Liver (tissue), 8 donors: ENCODE measurements at regions not wholly inside any gene's neighbourhood (a gene's known extent, or its start where the extent isn't known, plus 50 kb on each side); places are given as distances from the start of the nearest gene placed in this dataset.

Experiments
- DNase-seq: peaks from one replicate; pipeline ENCODE4 v3.0.0-alpha.2; 2017; ENCODE audit warnings: low spot score
- H3K27ac ChIP-seq, 2 donors: one replicate each; pipeline ENCODE4 v1.7.0; 2013; ENCODE audit warnings: inconsistent platforms in 2 of 2, low read length in 2 of 2, control low read depth in 1 of 2, low read depth in 1 of 2, mild to moderate bottlenecking in 1 of 2
- H3K27me3 ChIP-seq, 4 donors: one replicate each; pipeline versions ENCODE4 v1.6.1 to v1.7.0; 2013; ENCODE audit warnings: low read length in 3 of 4, inconsistent platforms in 1 of 4, mild to moderate bottlenecking in 1 of 4, moderate library complexity in 1 of 4; ENCODE audit not compliant: control insufficient read depth in 4 of 4, insufficient read depth in 4 of 4
- H3K36me3 ChIP-seq, 4 donors: one replicate each; pipeline versions ENCODE4 v1.6.1 to v1.7.0; 2013; ENCODE audit warnings: low read length in 3 of 4, mild to moderate bottlenecking in 3 of 4, low read depth in 1 of 4, moderate library complexity in 1 of 4; ENCODE audit not compliant: control insufficient read depth in 4 of 4, insufficient read depth in 3 of 4
- H3K4me1 ChIP-seq, 4 donors: one replicate each; pipeline versions ENCODE4 v1.6.1 to v1.7.0; 2013; ENCODE audit warnings: low read length in 3 of 4, mild to moderate bottlenecking in 3 of 4, moderate library complexity in 1 of 4; ENCODE audit not compliant: control insufficient read depth in 4 of 4, insufficient read depth in 4 of 4
- H3K4me3 ChIP-seq, 3 donors: one replicate each; pipeline versions ENCODE4 v1.6.1 to v1.7.0; 2013; ENCODE audit warnings: low read length in 3 of 3, control low read depth in 1 of 3, low read depth in 1 of 3, mild to moderate bottlenecking in 1 of 3
- H3K9ac ChIP-seq, 2 donors: one replicate each; pipeline ENCODE4 v1.7.0; 2013; ENCODE audit warnings: low read length in 2 of 2, mild to moderate bottlenecking in 2 of 2, moderate library complexity in 2 of 2, control low read depth in 1 of 2, low read depth in 1 of 2
- H3K9me3 ChIP-seq, 4 donors: one replicate each; pipeline versions ENCODE4 v1.6.1 to v1.7.0; 2013; ENCODE audit warnings: low read length in 3 of 4; ENCODE audit not compliant: control insufficient read depth in 4 of 4
- ATF3 ChIP-seq: IDR thresholded peaks from 2 replicates; pipeline ENCODE4 v1.6.1; 2016; ENCODE audit warnings: antibody characterized with exemption
- EGR1 ChIP-seq, 2 donors: IDR thresholded peaks; 2 replicates each; pipeline ENCODE4 v1.6.1; 2016 to 2018; ENCODE audit warnings: antibody characterized with exemption in 2 of 2, low read depth in 2 of 2
- FOXA1 ChIP-seq: IDR thresholded peaks from 2 replicates; pipeline ENCODE4 v1.6.1; 2016; ENCODE audit warnings: antibody characterized with exemption
- FOXA2 ChIP-seq: IDR thresholded peaks from 2 replicates; pipeline ENCODE4 v1.6.1; 2016; ENCODE audit warnings: antibody characterized with exemption
- GABPA ChIP-seq, 2 donors: IDR thresholded peaks in 1 of 2; conservative IDR thresholded peaks in 1 of 2; 2 replicates each; pipeline ENCODE4 v1.6.1; 2016; ENCODE audit warnings: antibody characterized with exemption in 2 of 2, mild to moderate bottlenecking in 1 of 2, moderate library complexity in 1 of 2
- HNF4A ChIP-seq, 2 donors: conservative IDR thresholded peaks; 2 replicates each; pipeline ENCODE4 v1.6.1; 2016; ENCODE audit warnings: antibody characterized with exemption in 2 of 2, mild to moderate bottlenecking in 2 of 2
- HNF4G ChIP-seq: IDR thresholded peaks from 2 replicates; pipeline ENCODE4 v1.6.1; 2016; ENCODE audit warnings: antibody characterized with exemption
- JUND ChIP-seq, 2 donors: IDR thresholded peaks; 2 replicates each; pipeline ENCODE4 v1.6.1; 2016; ENCODE audit warnings: antibody characterized with exemption in 2 of 2
- MAX ChIP-seq: IDR thresholded peaks from 2 replicates; pipeline ENCODE4 v1.6.1; 2016; ENCODE audit warnings: antibody characterized with exemption
- NR2F2 ChIP-seq: IDR thresholded peaks from 2 replicates; pipeline ENCODE4 v1.6.1; 2016; ENCODE audit warnings: antibody characterized with exemption
- RAD21 ChIP-seq, 2 donors: IDR thresholded peaks; 2 replicates each; pipeline ENCODE4 v1.6.1; 2016; ENCODE audit warnings: antibody characterized with exemption in 2 of 2, mild to moderate bottlenecking in 2 of 2
- REST ChIP-seq: IDR thresholded peaks from 2 replicates; pipeline ENCODE4 v1.6.1; 2016; ENCODE audit warnings: antibody characterized with exemption, mild to moderate bottlenecking
- RXRA ChIP-seq, 2 donors: IDR thresholded peaks; 2 replicates each; pipeline ENCODE4 v1.6.1; 2017 to 2018; ENCODE audit warnings: antibody characterized with exemption in 2 of 2, mild to moderate bottlenecking in 1 of 2
- SP1 ChIP-seq: IDR thresholded peaks from 2 replicates; pipeline ENCODE4 v1.6.1; 2018; ENCODE audit warnings: antibody characterized with exemption, mild to moderate bottlenecking
- TAF1 ChIP-seq: conservative IDR thresholded peaks from 2 replicates; pipeline ENCODE4 v1.6.1; 2016; ENCODE audit warnings: antibody characterized with exemption, mild to moderate bottlenecking
- YY1 ChIP-seq: IDR thresholded peaks from 2 replicates; pipeline ENCODE4 v1.6.1; 2016; ENCODE audit warnings: antibody characterized with exemption, mild to moderate bottlenecking
- ZBTB33 ChIP-seq: IDR thresholded peaks from 2 replicates; pipeline ENCODE4 v1.6.1; 2016; ENCODE audit warnings: antibody characterized with exemption
- WGBS: extraction: QIAGEN DNeasy Blood & Tissue Kit; methylation state at CpG from one replicate; pipeline ENCODE4 v1.1.7; 2013; 5-methylcytosine and 5-hydroxymethylcytosine counted together
- TF ChIP-seq, protein P1 (sequence below): fragments of 150-350 bp; IDR thresholded peaks from 2 replicates; pipeline ENCODE4 v1.5.1; 2017; ENCODE audit warnings: improper control_type of control experiment, low read depth, low read length; ENCODE audit not compliant: missing input control
- donor health status: healthy.
- donor health status: healthy.
- donor health status: healthy.
- donor health status: healthy.
- donor health status: healthy.

DNA sequence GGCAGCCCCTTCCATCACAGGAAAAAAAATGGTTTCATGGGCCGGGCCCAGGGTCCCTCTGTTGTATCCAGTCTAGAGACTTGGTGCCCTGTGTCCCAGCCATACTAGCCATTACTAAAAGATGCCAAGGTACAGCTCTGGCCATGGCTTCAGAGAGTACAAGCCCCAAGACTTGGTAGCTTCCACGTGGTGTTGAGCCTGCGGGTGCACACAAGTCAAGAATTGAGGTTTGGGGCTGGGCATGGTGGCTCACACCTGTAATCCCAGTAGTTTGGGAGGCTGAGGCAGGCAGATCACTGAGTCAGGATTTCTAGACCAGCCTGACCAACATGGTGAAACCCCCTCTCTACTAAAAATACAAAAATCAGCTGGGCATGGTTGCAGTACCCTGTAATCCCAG lies 214.3 kb downstream of the LIG4 start:
- Histone ChIP-seq H3K36me3 (no peaks in the 10 kb centered on the region), H3K9ac (no peak overlapping the region), H3K27me3 (peaks cover 0 to 3% (median 0%) of the 10 kb centered on the region in 4 donors), H3K4me1 (no peaks in the 10 kb centered on the region), H3K9me3 (no peaks in the 10 kb centered on the region), H3K4me3 (no peak overlapping the region), H3K27ac (no peak overlapping the region)
- TF ChIP-seq RAD21 (IDR thresholded peaks at IDR 0.05) (no peak), HNF4G (no peak), EGR1 (IDR thresholded peaks at IDR 0.05; ENCODE audit: low read depth in 2 of 2) (no peak), HNF4A (conservative IDR thresholded peaks at IDR 0.05) (no peak), ATF3 (no peak), YY1 (no peak), NR2F2 (no peak), JUND (IDR thresholded peaks at IDR 0.05) (no peak), MAX (no peak), SP1 (no peak), TAF1 (no peak), FOXA2 (no peak), GABPA (IDR thresholded peaks at IDR 0.05 in 1 of 2, conservative IDR thresholded peaks at IDR 0.05 in 1 of 2) (no peak), RXRA (IDR thresholded peaks at IDR 0.05) (no peak)
- TF ChIP-seq, protein P1, sequence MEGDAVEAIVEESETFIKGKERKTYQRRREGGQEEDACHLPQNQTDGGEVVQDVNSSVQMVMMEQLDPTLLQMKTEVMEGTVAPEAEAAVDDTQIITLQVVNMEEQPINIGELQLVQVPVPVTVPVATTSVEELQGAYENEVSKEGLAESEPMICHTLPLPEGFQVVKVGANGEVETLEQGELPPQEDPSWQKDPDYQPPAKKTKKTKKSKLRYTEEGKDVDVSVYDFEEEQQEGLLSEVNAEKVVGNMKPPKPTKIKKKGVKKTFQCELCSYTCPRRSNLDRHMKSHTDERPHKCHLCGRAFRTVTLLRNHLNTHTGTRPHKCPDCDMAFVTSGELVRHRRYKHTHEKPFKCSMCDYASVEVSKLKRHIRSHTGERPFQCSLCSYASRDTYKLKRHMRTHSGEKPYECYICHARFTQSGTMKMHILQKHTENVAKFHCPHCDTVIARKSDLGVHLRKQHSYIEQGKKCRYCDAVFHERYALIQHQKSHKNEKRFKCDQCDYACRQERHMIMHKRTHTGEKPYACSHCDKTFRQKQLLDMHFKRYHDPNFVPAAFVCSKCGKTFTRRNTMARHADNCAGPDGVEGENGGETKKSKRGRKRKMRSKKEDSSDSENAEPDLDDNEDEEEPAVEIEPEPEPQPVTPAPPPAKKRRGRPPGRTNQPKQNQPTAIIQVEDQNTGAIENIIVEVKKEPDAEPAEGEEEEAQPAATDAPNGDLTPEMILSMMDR, result no peak
- 83% methylated on average over 3 of the region's 3 CpGs for WGBS
- DNase-seq, result no peak

- no peaks in the 10 kb centered on the region for H3K4me1 ChIP-seq
- H3K9me3 ChIP-seq, result no peaks in the 10 kb centered on the region
- no peak overlapping the region for H3K9ac ChIP-seq
- H3K27ac ChIP-seq, result no peak overlapping the region
- no peak overlapping the region for H3K4me3 ChIP-seq
- WGBS, result 84% methylated on average over 3 of the region's 3 CpGs
- no peak for TF ChIP-seq FOXA2
- H3K27me3 ChIP-seq, result peaks cover 0 to 3% (median 0%) of the 10 kb centered on the region in 4 donors
- no peak for DNase-seq
- H3K36me3 ChIP-seq, result no peaks in the 10 kb centered on the region
Observed at GRCh38 chr13:107999751-108000150, 215.6 kb downstream of the LIG4 start.

GRCh38 chr13:107994137-107994536 lies 221.2 kb downstream of the LIG4 start:
- H3K27me3 ChIP-seq, result no peaks in the 10 kb centered on the region
- H3K4me1 ChIP-seq, result no peaks in the 10 kb centered on the region
- no peak overlapping the region for H3K4me3 ChIP-seq
- no peaks in the 10 kb centered on the region for H3K36me3 ChIP-seq
- DNase-seq, result no peak
- no peak overlapping the region for H3K9ac ChIP-seq
- TF ChIP-seq YY1, result no peak
- no peak for TF ChIP-seq ZBTB33
- no peak for TF ChIP-seq EGR1 (IDR thresholded peaks at IDR 0.05; ENCODE audit: low read depth in 2 of 2)
- TF ChIP-seq NR2F2, result no peak
- no peak for TF ChIP-seq SP1
- no peak for TF ChIP-seq RXRA (IDR thresholded peaks at IDR 0.05)
- no peak for TF ChIP-seq ATF3
- no peak for TF ChIP-seq GABPA (IDR thresholded peaks at IDR 0.05 in 1 of 2, conservative IDR thresholded peaks at IDR 0.05 in 1 of 2)
- no peak for TF ChIP-seq FOXA2
- TF ChIP-seq REST, result no peak
- TF ChIP-seq MAX, result no peak
- TF ChIP-seq HNF4G, result no peak
- no peak for TF ChIP-seq FOXA1
- no peak for TF ChIP-seq HNF4A (conservative IDR thresholded peaks at IDR 0.05)
- no peak for TF ChIP-seq RAD21 (IDR thresholded peaks at IDR 0.05)
- no peak for TF ChIP-seq TAF1
- no peaks in the 10 kb centered on the region for H3K9me3 ChIP-seq
- no peak overlapping the region for H3K27ac ChIP-seq
